ENCODE measurements at regions not wholly inside any gene's neighbourhood (a gene's known extent, or its start where the extent isn't known, plus 50 kb on each side); places are given as distances from the start of the nearest gene placed in this dataset.

- no peaks in the 10 kb centered on the region for H3K9me3 ChIP-seq (ENCODE audit: control insufficient read depth in 3 of 3, low read length in 3 of 3)
- H3K4me3 ChIP-seq (ENCODE audit: low read length in 3 of 3) = no peak overlapping the region
- peaks cover 53 to 68% (median 63%) of the 10 kb centered on the region in 3 donors for H3K4me1 ChIP-seq (ENCODE audit: control insufficient read depth in 3 of 3, insufficient read depth in 3 of 3, low read length in 3 of 3)
- H3K36me3 ChIP-seq (ENCODE audit: control insufficient read depth in 3 of 3, insufficient read depth in 3 of 3, low read length in 3 of 3) = no peaks in the 10 kb centered on the region
- H3K27me3 ChIP-seq (ENCODE audit: control insufficient read depth in 3 of 3, insufficient read depth in 3 of 3, low read length in 3 of 3) = no peaks in the 10 kb centered on the region
- H3K27ac ChIP-seq (ENCODE audit: low read depth, low read length) = no peak overlapping the region
- H3K9ac ChIP-seq (ENCODE audit: low read depth in 1 of 3, low read length in 3 of 3) = no peak overlapping the region
These were observed 81.7 kb upstream of the TAF1B start for GRCh38 chr2:9761577-9761976.

GRCh38 chr2:9762164-9762563, 81.1 kb upstream of the TAF1B start:
- Histone ChIP-seq H3K9me3 (ENCODE audit: control insufficient read depth in 3 of 3, low read length in 3 of 3) (no peaks in the 10 kb centered on the region), H3K27me3 (ENCODE audit: control insufficient read depth in 3 of 3, insufficient read depth in 3 of 3, low read length in 3 of 3) (no peaks in the 10 kb centered on the region), H3K9ac (ENCODE audit: low read depth in 1 of 3, low read length in 3 of 3) (no peak overlapping the region), H3K36me3 (ENCODE audit: control insufficient read depth in 3 of 3, insufficient read depth in 3 of 3, low read length in 3 of 3) (no peaks in the 10 kb centered on the region), H3K4me1 (ENCODE audit: control insufficient read depth in 3 of 3, insufficient read depth in 3 of 3, low read length in 3 of 3) (peaks cover 47 to 63% (median 57%) of the 10 kb centered on the region in 3 donors), H3K27ac (ENCODE audit: low read depth, low read length) (peak overlapping the region; percentile 6), H3K4me3 (ENCODE audit: low read length in 3 of 3) (no peak overlapping the region)

- peak overlapping the region in 2 of 3 donors; percentile 1 to 41 for H3K9ac ChIP-seq (ENCODE audit: low read depth in 1 of 3, low read length in 3 of 3)
- H3K4me1 ChIP-seq (ENCODE audit: control insufficient read depth in 3 of 3, insufficient read depth in 3 of 3, low read length in 3 of 3) = peaks cover 43 to 62% (median 52%) of the 10 kb centered on the region in 3 donors
- peak overlapping the region in 1 of 3 donors; percentile 31 for H3K4me3 ChIP-seq (ENCODE audit: low read length in 3 of 3)
- H3K27ac ChIP-seq (ENCODE audit: low read depth, low read length) = peak overlapping the region; percentile 69
- no peaks in the 10 kb centered on the region for H3K9me3 ChIP-seq (ENCODE audit: control insufficient read depth in 3 of 3, low read length in 3 of 3)
- H3K36me3 ChIP-seq (ENCODE audit: control insufficient read depth in 3 of 3, insufficient read depth in 3 of 3, low read length in 3 of 3) = no peaks in the 10 kb centered on the region
- H3K27me3 ChIP-seq (ENCODE audit: control insufficient read depth in 3 of 3, insufficient read depth in 3 of 3, low read length in 3 of 3) = no peaks in the 10 kb centered on the region
These were observed 80.3 kb upstream of the TAF1B start for GRCh38 chr2:9762941-9763340.

GRCh38 chr2:9763356-9764152, 79.7 kb upstream of the TAF1B start:
- Histone ChIP-seq H3K9me3 (ENCODE audit: control insufficient read depth in 3 of 3, low read length in 3 of 3) (no peaks in the 10 kb centered on the region), H3K9ac (ENCODE audit: low read depth in 1 of 3, low read length in 3 of 3) (peak overlapping the region in 2 of 3 donors; percentile 35 to 41), H3K27me3 (ENCODE audit: control insufficient read depth in 3 of 3, insufficient read depth in 3 of 3, low read length in 3 of 3) (no peaks in the 10 kb centered on the region), H3K27ac (ENCODE audit: low read depth, low read length) (peak overlapping the region; percentile 69), H3K4me1 (ENCODE audit: control insufficient read depth in 3 of 3, insufficient read depth in 3 of 3, low read length in 3 of 3) (peaks cover 43 to 62% (median 51%) of the 10 kb centered on the region in 3 donors), H3K36me3 (ENCODE audit: control insufficient read depth in 3 of 3, insufficient read depth in 3 of 3, low read length in 3 of 3) (no peaks in the 10 kb centered on the region), H3K4me3 (ENCODE audit: low read length in 3 of 3) (peak overlapping the region in 2 of 3 donors; percentile 22 to 31)

- no peaks in the 10 kb centered on the region for H3K27me3 ChIP-seq (ENCODE audit: control insufficient read depth in 3 of 3, insufficient read depth in 3 of 3, low read length in 3 of 3)
- H3K36me3 ChIP-seq (ENCODE audit: control insufficient read depth in 3 of 3, insufficient read depth in 3 of 3, low read length in 3 of 3) = no peaks in the 10 kb centered on the region
- no peaks in the 10 kb centered on the region for H3K9me3 ChIP-seq (ENCODE audit: control insufficient read depth in 3 of 3, low read length in 3 of 3)
- H3K4me3 ChIP-seq (ENCODE audit: low read length in 3 of 3) = no peak overlapping the region
- H3K9ac ChIP-seq (ENCODE audit: low read depth in 1 of 3, low read length in 3 of 3) = no peak overlapping the region
- H3K4me1 ChIP-seq (ENCODE audit: control insufficient read depth in 3 of 3, insufficient read depth in 3 of 3, low read length in 3 of 3) = peaks cover 40 to 62% (median 46%) of the 10 kb centered on the region in 3 donors
- peak overlapping the region; percentile 69 for H3K27ac ChIP-seq (ENCODE audit: low read depth, low read length)
These were observed 79.0 kb upstream of the TAF1B start for GRCh38 chr2:9764153-9764778.

- H3K4me3 ChIP-seq (ENCODE audit: low read length in 3 of 3) = no peak overlapping the region
- H3K9ac ChIP-seq (ENCODE audit: low read depth in 1 of 3, low read length in 3 of 3) = no peak overlapping the region
- H3K36me3 ChIP-seq (ENCODE audit: control insufficient read depth in 3 of 3, insufficient read depth in 3 of 3, low read length in 3 of 3) = no peaks in the 10 kb centered on the region
- no peaks in the 10 kb centered on the region for H3K27me3 ChIP-seq (ENCODE audit: control insufficient read depth in 3 of 3, insufficient read depth in 3 of 3, low read length in 3 of 3)
- H3K9me3 ChIP-seq (ENCODE audit: control insufficient read depth in 3 of 3, low read length in 3 of 3) = no peaks in the 10 kb centered on the region
- H3K4me1 ChIP-seq (ENCODE audit: control insufficient read depth in 3 of 3, insufficient read depth in 3 of 3, low read length in 3 of 3) = peaks cover 39 to 63% (median 44%) of the 10 kb centered on the region in 3 donors
- no peak overlapping the region for H3K27ac ChIP-seq (ENCODE audit: low read depth, low read length)
These were observed 77.4 kb upstream of the TAF1B start for GRCh38 chr2:9765611-9766531.

- no peaks in the 10 kb centered on the region for H3K27me3 ChIP-seq (ENCODE audit: control insufficient read depth in 3 of 3, insufficient read depth in 3 of 3, low read length in 3 of 3)
- no peak overlapping the region for H3K4me3 ChIP-seq (ENCODE audit: low read length in 3 of 3)
- peak overlapping the region; percentile 7 to 60 (median 32) for H3K9ac ChIP-seq (ENCODE audit: low read depth in 1 of 3, low read length in 3 of 3)
- H3K4me1 ChIP-seq (ENCODE audit: control insufficient read depth in 3 of 3, insufficient read depth in 3 of 3, low read length in 3 of 3) = peaks cover 44 to 58% (median 47%) of the 10 kb centered on the region in 3 donors
- H3K9me3 ChIP-seq (ENCODE audit: control insufficient read depth in 3 of 3, low read length in 3 of 3) = no peaks in the 10 kb centered on the region
- H3K36me3 ChIP-seq (ENCODE audit: control insufficient read depth in 3 of 3, insufficient read depth in 3 of 3, low read length in 3 of 3) = no peaks in the 10 kb centered on the region
- peak overlapping the region; percentile 8 for H3K27ac ChIP-seq (ENCODE audit: low read depth, low read length)
These were observed 75.5 kb upstream of the TAF1B start for GRCh38 chr2:9767656-9768281.

GRCh38 chr2:9768388-9768787, 74.9 kb upstream of the TAF1B start:
- Histone ChIP-seq H3K36me3 (ENCODE audit: control insufficient read depth in 3 of 3, insufficient read depth in 3 of 3, low read length in 3 of 3) (no peaks in the 10 kb centered on the region), H3K27me3 (ENCODE audit: control insufficient read depth in 3 of 3, insufficient read depth in 3 of 3, low read length in 3 of 3) (no peaks in the 10 kb centered on the region), H3K4me1 (ENCODE audit: control insufficient read depth in 3 of 3, insufficient read depth in 3 of 3, low read length in 3 of 3) (peaks cover 44 to 57% (median 47%) of the 10 kb centered on the region in 3 donors), H3K27ac (ENCODE audit: low read depth, low read length) (peak overlapping the region; percentile 8), H3K9me3 (ENCODE audit: control insufficient read depth in 3 of 3, low read length in 3 of 3) (no peaks in the 10 kb centered on the region), H3K9ac (ENCODE audit: low read depth in 1 of 3, low read length in 3 of 3) (peak overlapping the region; percentile 7 to 60 (median 32)), H3K4me3 (ENCODE audit: low read length in 3 of 3) (no peak overlapping the region)

- peak overlapping the region in 1 of 3 donors; percentile 8 for H3K9ac ChIP-seq (ENCODE audit: low read depth in 1 of 3, low read length in 3 of 3)
- peak overlapping the region; percentile 8 for H3K27ac ChIP-seq (ENCODE audit: low read depth, low read length)
- no peaks in the 10 kb centered on the region for H3K9me3 ChIP-seq (ENCODE audit: control insufficient read depth in 3 of 3, low read length in 3 of 3)
- H3K4me3 ChIP-seq (ENCODE audit: low read length in 3 of 3) = no peak overlapping the region
- no peaks in the 10 kb centered on the region for H3K27me3 ChIP-seq (ENCODE audit: control insufficient read depth in 3 of 3, insufficient read depth in 3 of 3, low read length in 3 of 3)
- peaks cover 40 to 52% (median 49%) of the 10 kb centered on the region in 3 donors for H3K4me1 ChIP-seq (ENCODE audit: control insufficient read depth in 3 of 3, insufficient read depth in 3 of 3, low read length in 3 of 3)
- H3K36me3 ChIP-seq (ENCODE audit: control insufficient read depth in 3 of 3, insufficient read depth in 3 of 3, low read length in 3 of 3) = no peaks in the 10 kb centered on the region
These were observed 73.9 kb upstream of the TAF1B start for GRCh38 chr2:9769171-9770005.

Measured in skeletal muscle tissue (tissue), 3 donors.